H1 (cell line): ENCODE measurements at regions not wholly inside any gene's neighbourhood (a gene's known extent, or its start where the extent isn't known, plus 50 kb on each side); places are given as distances from the start of the nearest gene placed in this dataset.
"Not testable (repeated sequence)": the region's sequence is repeated elsewhere in the genome, so short reads cannot be mapped to it uniquely, and the experiment has no call there.

Experiments
- CTCF ChIA-PET: fragments of 300-600 bp; sonication (Branson Sonifier 250); formaldehyde crosslinking; loops from one replicate; lab custom pipeline; 2021; ENCODE audit not compliant: partially characterized antibody; lab: Charles Lee
- POLR2A ChIA-PET: fragments of 300-600 bp; sonication (Branson Sonifier 250); formaldehyde crosslinking; loops from one replicate; lab custom pipeline; 2021; ENCODE audit warnings: inconsistent platforms; ENCODE audit not compliant: partially characterized antibody; lab: Charles Lee
- DNase-seq, 2 experiments: peaks; one replicate each; pipeline versions ENCODE4 v3.0.0 to v3.0.0-alpha.2; 2010 to 2022; ENCODE audit warnings: low spot score in 2 of 2, low read depth in 1 of 2, mixed read lengths in 1 of 2
- FAIRE-seq: peaks from 2 replicates; lab custom pipeline; 2011; peaks lifted over from hg19 to GRCh38; lab: Jason Lieb, UNC
- H2AFZ ChIP-seq: 2 replicates; pipeline ENCODE4 v1.8.1; 2012; ENCODE audit warnings: low read length, inconsistent platforms
- H2AK5ac ChIP-seq: 2 replicates; pipeline ENCODE4 v1.6.1; 2013; ENCODE audit warnings: low read depth, low read length
- H2BK120ac ChIP-seq: replicated peaks from 2 replicates; pipeline ENCODE3; 2013; ENCODE audit warnings: low read depth, low read length, inconsistent platforms
- H2BK12ac ChIP-seq: 2 replicates; pipeline ENCODE4 v1.6.1; 2013; ENCODE audit warnings: low read depth, low read length
- H2BK15ac ChIP-seq: 2 replicates; pipeline ENCODE4 v1.6.1; 2013; ENCODE audit warnings: low read length
- H2BK20ac ChIP-seq: 2 replicates; pipeline ENCODE4 v1.6.1; 2013; ENCODE audit warnings: low read length
- H2BK5ac ChIP-seq: 2 replicates; pipeline ENCODE4 v1.6.1; 2013; ENCODE audit warnings: low read depth, low read length
- H3K14ac ChIP-seq: 2 replicates; pipeline ENCODE4 v1.6.1; 2013; ENCODE audit warnings: inconsistent platforms; ENCODE audit not compliant: insufficient read length
- H3K18ac ChIP-seq: 2 replicates; pipeline ENCODE4 v1.6.1; 2013; ENCODE audit warnings: low read length; ENCODE audit errors: extremely low read depth
- H3K23ac ChIP-seq: 2 replicates; pipeline ENCODE4 v1.6.1; 2013; ENCODE audit warnings: inconsistent platforms; ENCODE audit not compliant: insufficient read length
- H3K23me2 ChIP-seq: 2 replicates; pipeline ENCODE4 v1.6.1; 2013; ENCODE audit warnings: low read depth, low read length
- H3K27ac ChIP-seq: 2 replicates; pipeline ENCODE4 v1.6.1; 2011; ENCODE audit warnings: low read depth, low read length, inconsistent platforms
- H3K27me3 ChIP-seq, 4 experiments: replicated peaks in 1 of 4; 1 replicate in 1 of 4; 2 replicates in 3 of 4; pipeline versions ENCODE4 v1.6.1 to v1.8.1; 2011 to 2013; ENCODE audit warnings: low read length in 3 of 4, mild to moderate bottlenecking in 3 of 4, inconsistent platforms in 2 of 4, mixed read lengths in 2 of 4, moderate library complexity in 1 of 4; ENCODE audit not compliant: control insufficient read depth in 3 of 4, insufficient read depth in 3 of 4; ENCODE audit errors: extremely low read depth in 1 of 4
- H3K36me3 ChIP-seq, 4 experiments: 2 replicates each; pipeline versions ENCODE4 v1.6.1 to v1.8.1; 2011 to 2013; ENCODE audit warnings: mild to moderate bottlenecking in 4 of 4, low read length in 3 of 4, moderate library complexity in 2 of 4, control low read depth in 1 of 4, inconsistent platforms in 1 of 4; ENCODE audit not compliant: insufficient read depth in 4 of 4, control insufficient read depth in 2 of 4
- H3K4ac ChIP-seq: replicated peaks from 2 replicates; pipeline ENCODE3; 2013; ENCODE audit warnings: low read length, low read depth, mixed read lengths, inconsistent platforms; ENCODE audit not compliant: insufficient read length
- H3K4me1 ChIP-seq, 4 experiments: replicated peaks in 1 of 4; 1 replicate in 1 of 4; 2 replicates in 3 of 4; pipeline versions ENCODE4 v1.6.1 to v1.8.1; 2011 to 2013; ENCODE audit warnings: low read length in 3 of 4, inconsistent platforms in 2 of 4, mixed read lengths in 1 of 4; ENCODE audit not compliant: insufficient read depth in 4 of 4, control insufficient read depth in 3 of 4
- H3K4me2 ChIP-seq, 2 experiments: 2 replicates each; pipeline versions ENCODE4 v1.6.1 to v1.8.1; 2011 to 2013; ENCODE audit warnings: low read depth in 2 of 2, low read length in 2 of 2, control low read depth in 1 of 2, inconsistent platforms in 1 of 2, mild to moderate bottlenecking in 1 of 2; ENCODE audit not compliant: insufficient read depth in 1 of 2
- H3K4me3 ChIP-seq, 4 experiments: fragments of 200-600, 300-600 bp in 1 of 4; sonication (generic), shearing (Covaris generic), sonication (Bioruptor Twin) in 1 of 4; 2 replicates each; pipeline versions ENCODE4 v1.5.1 to v1.8.1; 2011 to 2016; ENCODE audit warnings: low read length in 4 of 4, low read depth in 3 of 4, control low read depth in 2 of 4, inconsistent platforms in 2 of 4, mild to moderate bottlenecking in 2 of 4, mixed read lengths in 1 of 4, moderate library complexity in 1 of 4; ENCODE audit not compliant: insufficient read depth in 2 of 4; ENCODE audit errors: extremely low read depth in 1 of 4
- H3K56ac ChIP-seq: replicated peaks from 2 replicates; pipeline ENCODE3; 2013; ENCODE audit warnings: low read depth, mild to moderate bottlenecking, mixed read lengths, low read length, inconsistent platforms; ENCODE audit not compliant: insufficient read length
- H3K79me1 ChIP-seq: 2 replicates; pipeline ENCODE4 v1.6.1; 2013; ENCODE audit warnings: low read depth, low read length, control low read depth
- H3K79me2 ChIP-seq, 2 experiments: 2 replicates each; pipeline versions ENCODE4 v1.6.1 to v1.8.1; 2012 to 2013; ENCODE audit warnings: low read length in 2 of 2, mild to moderate bottlenecking in 2 of 2, inconsistent platforms in 1 of 2; ENCODE audit not compliant: insufficient read depth in 2 of 2, control insufficient read depth in 1 of 2
- H3K9ac ChIP-seq, 4 experiments: replicated peaks in 1 of 4; 1 replicate in 1 of 4; 2 replicates in 3 of 4; pipeline versions ENCODE4 v1.6.1 to v1.8.1; 2011 to 2013; ENCODE audit warnings: low read depth in 3 of 4, low read length in 3 of 4, control low read depth in 2 of 4, mild to moderate bottlenecking in 2 of 4, moderate library complexity in 2 of 4, inconsistent platforms in 1 of 4; ENCODE audit errors: extremely low read depth in 1 of 4
- H3K9me3 ChIP-seq, 2 experiments: 2 replicates each; pipeline versions ENCODE4 v1.6.1 to v1.8.1; 2012 to 2013; ENCODE audit warnings: mild to moderate bottlenecking in 2 of 2, moderate library complexity in 2 of 2, control low read depth in 1 of 2, inconsistent platforms in 1 of 2, low read depth in 1 of 2, low read length in 1 of 2, mixed read lengths in 1 of 2; ENCODE audit not compliant: insufficient read depth in 2 of 2
- H4K20me1 ChIP-seq, 2 experiments: replicated peaks in 1 of 2; 2 replicates each; pipeline versions ENCODE3 to v1.8.1; 2011 to 2013; ENCODE audit warnings: inconsistent platforms in 2 of 2, low read length in 2 of 2, mild to moderate bottlenecking in 1 of 2; ENCODE audit not compliant: insufficient read depth in 2 of 2, control insufficient read depth in 1 of 2
- H4K5ac ChIP-seq: 2 replicates; pipeline ENCODE4 v1.6.1; 2013; ENCODE audit warnings: low read length, low read depth, mixed read lengths, inconsistent platforms; ENCODE audit not compliant: insufficient read length
- H4K8ac ChIP-seq: 2 replicates; pipeline ENCODE4 v1.8.0; 2013; ENCODE audit warnings: mild to moderate bottlenecking, moderate library complexity, low read length, inconsistent platforms; ENCODE audit not compliant: insufficient read depth; ENCODE audit errors: extremely low read depth
- H4K91ac ChIP-seq: replicated peaks from 2 replicates; pipeline ENCODE3; 2013; ENCODE audit warnings: low read length, mixed read lengths, inconsistent platforms; ENCODE audit not compliant: insufficient read length
- WGBS, 2 experiments: shearing (Covaris generic) in 1 of 2; methylation state at CpG; one replicate each; pipeline versions ENCODE4 v1.1.6 to v1.1.7; 2013 to 2015; ENCODE audit warnings: low lambda C conversion rate in 2 of 2, mixed read lengths in 2 of 2, inconsistent platforms in 1 of 2, low coverage in 1 of 2, missing lambda C conversion rate in 1 of 2; ENCODE audit not compliant: insufficient replicate concordance in 2 of 2, insufficient coverage in 1 of 2, insufficient read length in 1 of 2; ENCODE audit errors: extremely low coverage in 1 of 2, missing lambda C conversion rate in 1 of 2; 5-methylcytosine and 5-hydroxymethylcytosine counted together

- H4K20me1 ChIP-seq, H2BK12ac ChIP-seq, DNase-seq, H3K23ac ChIP-seq, H3K9ac ChIP-seq, H3K14ac ChIP-seq, H3K27me3 ChIP-seq, H3K79me2 ChIP-seq, H3K4ac ChIP-seq, H3K4me1 ChIP-seq, H3K23me2 ChIP-seq, H4K8ac ChIP-seq, H3K18ac ChIP-seq, H3K79me1 ChIP-seq, H4K5ac ChIP-seq, H2AK5ac ChIP-seq, H2BK15ac ChIP-seq, H3K4me2 ChIP-seq, H3K27ac ChIP-seq, FAIRE-seq, H3K36me3 ChIP-seq, H3K56ac ChIP-seq, H2AFZ ChIP-seq, H2BK120ac ChIP-seq, H2BK20ac ChIP-seq, POLR2A ChIA-PET, H2BK5ac ChIP-seq, H4K91ac ChIP-seq: not testable (repeated sequence)
- peaks cover 37 to 65% of the 10 kb centered on the region in 2 experiments for H3K9me3 ChIP-seq
- CTCF ChIA-PET: interaction anchor here (0.6 kb wide), 1 partner anchor 233 kb away, joined by 6 read pairs; no protein-coding TSS in a partner anchor
- WGBS, 2 experiments: 87% methylated on average over 26 of the region's 28 CpGs; no CpG with 5 or more reads in 1 of the 2 experiments
- H3K4me3 ChIP-seq: peak overlapping the region in 1 of 4 experiments; percentile 13; a peak in 1 of 8 replicates
Observed at GRCh38 chr20:29445050-29445907, 1812.2 kb upstream of the DEFB115 start.
